ENCODE measurements at regions not wholly inside any gene's neighbourhood (a gene's known extent, or its start where the extent isn't known, plus 50 kb on each side); places are given as distances from the start of the nearest gene placed in this dataset.

- no peak for DNase-seq
Observed at GRCh38 chrX:69362856-69363255, 141.3 kb upstream of the NALF2 start.

- DNase-seq = no peak
Observed at GRCh38 chrX:69362354-69362753, 141.8 kb upstream of the NALF2 start.

- DNase-seq = no peak
Observed at GRCh38 chrX:69361311-69361845, 142.7 kb upstream of the NALF2 start.

GRCh38 chrX:69357317-69357716, 146.8 kb upstream of the NALF2 start:
- peak; percentile 17 for DNase-seq

- DNase-seq = no peak
Observed at GRCh38 chrX:69324851-69325250, 159.6 kb upstream of the PJA1 start.

- DNase-seq = peak; percentile 12
Observed at GRCh38 chrX:69323786-69324720, 158.8 kb upstream of the PJA1 start.

GRCh38 chrX:69321789-69322188, 156.5 kb upstream of the PJA1 start:
- no peak for DNase-seq

- DNase-seq = no peak
Observed at GRCh38 chrX:69321006-69321655, 155.9 kb upstream of the PJA1 start.

- no peak for DNase-seq
Observed at GRCh38 chrX:69320116-69320515, 154.9 kb upstream of the PJA1 start.

- no peak for DNase-seq
Observed at GRCh38 chrX:69319376-69319775, 154.1 kb upstream of the PJA1 start.

- DNase-seq = no peak
Observed at GRCh38 chrX:69318651-69319340, 153.5 kb upstream of the PJA1 start.

GRCh38 chrX:69317721-69318120, 152.5 kb upstream of the PJA1 start:
- DNase-seq = no peak

- DNase-seq = peak; percentile 8
Observed at GRCh38 chrX:69314436-69315348, 149.4 kb upstream of the PJA1 start.

GRCh38 chrX:69313617-69314290, 148.5 kb upstream of the PJA1 start:
- DNase-seq = no peak

GRCh38 chrX:69311936-69312670, 146.8 kb upstream of the PJA1 start:
- DNase-seq = peak; percentile 53

GRCh38 chrX:69309074-69309792, 144.0 kb upstream of the PJA1 start:
- peak; percentile 59 for DNase-seq

- DNase-seq = no peak
Observed at GRCh38 chrX:69307756-69308155, 142.5 kb upstream of the PJA1 start.

- no peak for DNase-seq
Observed at GRCh38 chrX:69307029-69307428, 141.8 kb upstream of the PJA1 start.

GRCh38 chrX:69306063-69306404, 140.8 kb upstream of the PJA1 start:
- DNase-seq = no peak

GRCh38 chrX:69305333-69306062, 140.2 kb upstream of the PJA1 start:
- peak; percentile 18 for DNase-seq
